ENCODE measurements at regions not wholly inside any gene's neighbourhood (a gene's known extent, or its start where the extent isn't known, plus 50 kb on each side); places are given as distances from the start of the nearest gene placed in this dataset.

GRCh38 chr4:4778554-4778953, 80.9 kb upstream of the MSX1 start:
- no peaks in the 10 kb centered on the region for H3K27me3 ChIP-seq (ENCODE audit: control insufficient read depth, insufficient read depth, low read length)
- no peaks in the 10 kb centered on the region for H3K9me3 ChIP-seq (ENCODE audit: control insufficient read depth, low read length)
- H3K79me2 ChIP-seq = no peaks in the 10 kb centered on the region
- H3K4me1 ChIP-seq = no peaks in the 10 kb centered on the region
- H3K36me3 ChIP-seq (ENCODE audit: control insufficient read depth, insufficient read depth, low read length) = no peaks in the 10 kb centered on the region
- no peak overlapping the region for H3K4me2 ChIP-seq (ENCODE audit: low read length)
- no peak overlapping the region for H2AFZ ChIP-seq
- H3K27ac ChIP-seq = no peak overlapping the region
- TF ChIP-seq CTCF (IDR thresholded peaks at IDR 0.05) = no peak
- H3K9ac ChIP-seq = no peak overlapping the region
- H3K4me3 ChIP-seq (ENCODE audit: low read depth, low read length) = no peak overlapping the region

GRCh38 chr4:4776934-4777333, 82.5 kb upstream of the MSX1 start:
- no peaks in the 10 kb centered on the region for H3K79me2 ChIP-seq
- H3K4me3 ChIP-seq (ENCODE audit: low read depth, low read length) = no peak overlapping the region
- H3K4me2 ChIP-seq (ENCODE audit: low read length) = no peak overlapping the region
- no peak overlapping the region for H2AFZ ChIP-seq
- no peaks in the 10 kb centered on the region for H3K36me3 ChIP-seq (ENCODE audit: control insufficient read depth, insufficient read depth, low read length)
- no peaks in the 10 kb centered on the region for H3K27me3 ChIP-seq (ENCODE audit: control insufficient read depth, insufficient read depth, low read length)
- H3K9me3 ChIP-seq (ENCODE audit: control insufficient read depth, low read length) = no peaks in the 10 kb centered on the region
- peaks cover 2% of the 10 kb centered on the region for H3K4me1 ChIP-seq
- no peak overlapping the region for H3K27ac ChIP-seq
- H3K9ac ChIP-seq = no peak overlapping the region
- no peak for TF ChIP-seq CTCF (IDR thresholded peaks at IDR 0.05)

GRCh38 chr4:4776335-4776734, 83.1 kb upstream of the MSX1 start:
- no peaks in the 10 kb centered on the region for H3K9me3 ChIP-seq (ENCODE audit: control insufficient read depth, low read length)
- no peak for TF ChIP-seq CTCF (IDR thresholded peaks at IDR 0.05)
- H3K4me1 ChIP-seq = peaks cover 2% of the 10 kb centered on the region
- H3K79me2 ChIP-seq = no peaks in the 10 kb centered on the region
- no peaks in the 10 kb centered on the region for H3K27me3 ChIP-seq (ENCODE audit: control insufficient read depth, insufficient read depth, low read length)
- H3K27ac ChIP-seq = no peak overlapping the region
- H3K4me3 ChIP-seq (ENCODE audit: low read depth, low read length) = no peak overlapping the region
- no peaks in the 10 kb centered on the region for H3K36me3 ChIP-seq (ENCODE audit: control insufficient read depth, insufficient read depth, low read length)
- no peak overlapping the region for H3K4me2 ChIP-seq (ENCODE audit: low read length)
- H3K9ac ChIP-seq = no peak overlapping the region
- H2AFZ ChIP-seq = no peak overlapping the region

- no peak overlapping the region for H3K4me3 ChIP-seq (ENCODE audit: low read depth, low read length)
- H3K4me1 ChIP-seq = peaks cover 2% of the 10 kb centered on the region
- no peaks in the 10 kb centered on the region for H3K9me3 ChIP-seq (ENCODE audit: control insufficient read depth, low read length)
- TF ChIP-seq CTCF (IDR thresholded peaks at IDR 0.05) = no peak
- H2AFZ ChIP-seq = no peak overlapping the region
- H3K79me2 ChIP-seq = no peaks in the 10 kb centered on the region
- H3K27me3 ChIP-seq (ENCODE audit: control insufficient read depth, insufficient read depth, low read length) = no peaks in the 10 kb centered on the region
- no peaks in the 10 kb centered on the region for H3K36me3 ChIP-seq (ENCODE audit: control insufficient read depth, insufficient read depth, low read length)
- no peak overlapping the region for H3K27ac ChIP-seq
- H3K9ac ChIP-seq = no peak overlapping the region
- H3K4me2 ChIP-seq (ENCODE audit: low read length) = no peak overlapping the region
Observed at GRCh38 chr4:4775493-4776004, 83.9 kb upstream of the MSX1 start.

GRCh38 chr4:4772534-4772933, 86.9 kb upstream of the MSX1 start:
- H3K4me1 ChIP-seq = peaks cover 2% of the 10 kb centered on the region
- H3K79me2 ChIP-seq = no peaks in the 10 kb centered on the region
- TF ChIP-seq CTCF (IDR thresholded peaks at IDR 0.05) = no peak
- H3K27ac ChIP-seq = no peak overlapping the region
- no peak overlapping the region for H3K4me3 ChIP-seq (ENCODE audit: low read depth, low read length)
- no peak overlapping the region for H3K9ac ChIP-seq
- no peak overlapping the region for H3K4me2 ChIP-seq (ENCODE audit: low read length)
- no peaks in the 10 kb centered on the region for H3K9me3 ChIP-seq (ENCODE audit: control insufficient read depth, low read length)
- no peak overlapping the region for H2AFZ ChIP-seq
- H3K36me3 ChIP-seq (ENCODE audit: control insufficient read depth, insufficient read depth, low read length) = no peaks in the 10 kb centered on the region
- no peaks in the 10 kb centered on the region for H3K27me3 ChIP-seq (ENCODE audit: control insufficient read depth, insufficient read depth, low read length)
